GM19452 (cell line): ENCODE measurements at regions not wholly inside any gene's neighbourhood (a gene's known extent, or its start where the extent isn't known, plus 50 kb on each side); places are given as distances from the start of the nearest gene placed in this dataset.
"Not testable (repeated sequence)": the region's sequence is repeated elsewhere in the genome, so short reads cannot be mapped to it uniquely, and the experiment has no call there.

Experiments used
- ATAC-seq: cut with Tn5 transposase; IDR thresholded peaks from one replicate; pipeline ENCODE4 v1.9.1; 2021; ENCODE audit not compliant: unreplicated experiment

DNA sequence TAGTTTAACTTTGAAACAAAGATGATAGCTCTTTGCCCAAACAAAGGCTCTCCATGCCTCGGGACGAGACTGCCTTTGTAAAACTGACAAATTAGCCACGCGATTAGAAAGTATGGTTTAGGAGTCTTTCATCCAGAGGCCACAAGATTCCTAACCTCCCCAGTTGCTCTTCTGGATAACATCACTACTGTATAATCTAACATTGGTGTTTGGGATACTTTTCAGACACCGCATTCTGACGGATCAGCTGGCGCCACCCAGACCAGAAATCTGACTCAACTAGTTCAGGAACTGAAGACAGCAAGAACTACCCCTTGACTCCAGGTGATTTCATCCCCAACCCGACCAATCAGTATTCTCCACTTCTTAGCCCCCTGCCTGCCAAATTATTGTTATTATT, 98.1 kb upstream of the TEX13D start:
- no peak for ATAC-seq

DNA sequence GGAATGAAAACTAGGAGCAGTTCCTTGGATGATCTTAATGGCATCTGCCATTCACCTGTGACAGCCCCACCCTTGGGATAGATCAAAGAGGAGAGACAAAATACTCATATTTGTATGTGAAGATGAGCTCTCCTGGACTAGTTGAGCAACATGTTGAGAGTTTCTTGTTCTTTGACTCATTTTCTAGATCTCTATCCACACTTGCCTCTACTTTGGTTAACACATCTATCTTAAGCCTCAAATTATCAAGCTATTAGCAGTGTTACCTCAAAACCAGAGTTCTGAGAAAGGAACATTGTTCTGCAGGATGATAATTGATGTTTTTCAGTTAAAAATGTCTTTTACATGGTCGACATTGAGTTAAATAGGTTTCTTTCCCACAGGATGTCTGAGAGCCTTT, 94.2 kb upstream of the TEX13D start:
- no peak for ATAC-seq

DNA sequence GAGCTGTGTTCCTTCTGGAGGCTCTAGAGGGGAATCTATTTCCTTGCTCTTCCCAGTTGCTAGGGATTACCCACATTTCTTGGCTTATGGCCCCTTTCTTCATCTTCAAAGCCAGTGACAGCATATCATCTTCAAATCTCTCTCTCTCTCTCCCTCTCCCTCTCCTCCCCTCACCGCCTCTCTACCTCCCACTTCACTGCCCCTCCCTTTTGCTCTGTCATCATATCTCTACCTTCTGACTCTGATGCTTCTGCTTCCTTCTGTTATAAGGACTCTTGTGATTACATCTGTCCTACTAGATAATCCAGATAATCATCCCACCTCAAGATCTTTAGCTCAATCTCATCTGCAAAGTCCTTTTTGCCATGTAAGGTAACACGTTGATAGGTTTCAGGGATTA, 93.1 kb upstream of the TEX13D start:
- ATAC-seq = no peak

DNA sequence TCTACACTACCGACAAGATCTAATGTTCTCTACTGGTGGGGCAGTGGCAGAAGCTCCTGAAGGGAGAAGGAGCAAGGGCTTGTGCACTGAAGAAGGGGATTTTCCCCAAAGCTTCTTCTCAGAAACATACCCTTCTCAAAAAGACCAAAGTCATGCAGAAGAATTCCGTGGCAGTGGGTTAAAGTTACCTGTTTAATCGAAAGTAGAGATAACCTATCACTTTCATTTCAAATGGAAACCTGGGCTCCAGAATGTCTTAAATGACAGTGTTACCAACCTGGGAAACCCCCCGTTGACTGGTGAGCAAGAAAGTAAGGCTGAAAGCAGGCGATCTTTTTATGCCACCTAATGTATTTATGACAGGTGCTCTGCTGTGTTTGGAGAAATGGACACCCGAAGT, 92.5 kb upstream of the TEX13D start:
- peak; percentile 91 for ATAC-seq

DNA sequence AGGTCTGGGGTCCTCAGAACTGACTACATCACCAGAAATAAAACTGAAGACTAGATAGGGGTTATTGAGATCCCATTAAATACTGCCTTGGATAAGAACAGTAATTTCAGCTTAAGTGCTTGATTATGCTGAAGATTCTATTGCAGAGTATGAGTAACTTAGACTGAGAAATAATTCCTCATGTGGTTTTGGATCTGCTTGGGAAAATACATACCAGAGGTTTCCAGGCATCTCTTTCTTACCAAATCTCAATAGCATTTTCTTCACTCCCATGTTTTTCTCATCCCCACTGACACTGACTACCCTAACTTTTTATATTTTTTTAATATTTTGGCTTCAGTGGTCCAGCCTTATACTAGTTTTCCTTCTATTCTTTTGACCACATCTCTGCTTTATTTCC, 92.0 kb upstream of the TEX13D start:
- no peak for ATAC-seq

DNA sequence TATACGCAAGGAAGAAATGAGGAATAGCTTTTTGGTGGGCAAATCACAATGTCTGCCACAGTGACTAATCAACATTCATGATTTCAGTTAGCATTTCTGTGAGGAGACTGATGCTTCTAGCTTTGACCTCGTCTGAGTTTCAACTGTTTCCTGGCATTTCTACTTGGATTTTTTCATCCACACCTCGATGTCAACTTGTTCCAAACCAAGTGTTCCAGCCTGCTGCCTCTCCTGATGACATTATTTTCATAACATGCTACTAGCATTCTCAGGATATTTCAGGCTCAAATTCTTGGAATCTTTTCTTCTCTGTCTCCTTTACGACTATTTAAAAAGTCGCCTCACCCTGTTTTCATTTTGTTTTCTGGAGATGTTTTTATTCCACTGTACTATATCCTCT, 90.3 kb upstream of the TEX13D start:
- no peak for ATAC-seq

DNA sequence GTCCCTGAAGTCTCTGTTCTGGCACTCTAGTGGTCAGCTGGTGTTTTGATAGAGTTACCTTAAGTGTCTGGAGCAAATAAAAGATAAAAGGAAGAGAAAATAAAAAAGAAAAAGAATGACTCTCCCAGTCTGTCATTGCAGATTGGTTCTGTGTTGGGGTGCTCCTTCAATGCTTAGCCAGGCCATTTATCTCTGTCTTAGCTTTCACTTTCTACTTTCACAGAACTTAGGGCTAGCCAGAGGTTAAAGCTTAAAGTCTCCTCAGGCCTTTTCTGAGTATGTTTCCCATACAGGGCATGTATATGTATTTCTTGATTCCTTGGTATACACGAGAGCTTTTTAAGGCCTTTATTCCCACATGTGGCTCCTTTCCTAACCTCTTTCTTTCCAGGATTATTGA, 83.1 kb upstream of the TEX13D start:
- no peak for ATAC-seq

DNA sequence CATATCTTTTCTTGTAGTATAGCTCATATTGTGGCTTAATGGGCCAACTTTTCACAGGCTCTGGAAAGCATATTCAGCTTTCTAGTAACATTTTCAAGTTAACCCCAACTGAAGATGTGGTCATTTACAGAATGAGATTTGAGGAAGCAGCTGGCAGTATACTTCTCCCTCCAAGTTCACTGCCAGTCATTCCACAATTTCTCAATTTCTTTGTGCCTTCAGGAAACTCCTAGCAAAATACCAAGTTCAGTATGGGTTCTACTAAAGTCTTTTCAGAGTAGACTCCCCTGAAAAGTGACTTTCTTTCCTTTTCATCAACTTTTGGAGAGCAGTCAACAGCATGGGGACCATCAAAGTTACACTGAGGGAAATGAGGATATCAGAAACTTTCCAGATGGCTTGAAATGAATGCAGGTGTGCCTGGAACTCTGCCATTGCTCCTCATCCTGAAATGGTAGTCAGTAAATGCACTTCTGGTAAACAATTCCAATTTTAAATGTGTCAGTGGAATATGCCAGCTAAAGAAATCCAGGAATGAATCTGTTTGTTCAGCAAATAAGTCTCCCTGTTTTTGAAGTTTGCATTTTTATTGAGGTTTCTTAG, 81.5 kb upstream of the TEX13D start:
- no peak for ATAC-seq

DNA sequence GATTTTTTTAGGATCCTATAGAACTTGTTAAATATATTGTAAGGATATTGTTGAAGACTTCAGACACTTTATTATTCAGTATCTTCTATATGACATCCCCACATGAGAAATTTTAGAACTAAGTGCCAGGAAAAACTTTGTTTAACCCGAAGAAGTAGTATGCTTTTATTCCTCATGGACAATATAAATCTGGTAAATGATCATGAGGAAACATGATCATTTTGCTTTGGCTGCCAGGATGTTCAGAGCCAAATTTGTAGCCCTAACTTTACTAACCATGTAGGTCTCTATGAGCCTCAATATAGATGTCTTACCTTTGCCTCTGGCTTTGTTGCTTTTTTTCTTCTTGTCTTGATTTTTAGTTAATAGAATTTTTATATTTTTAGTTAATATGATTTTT, 77.8 kb upstream of the TEX13D start:
- no peak for ATAC-seq

DNA sequence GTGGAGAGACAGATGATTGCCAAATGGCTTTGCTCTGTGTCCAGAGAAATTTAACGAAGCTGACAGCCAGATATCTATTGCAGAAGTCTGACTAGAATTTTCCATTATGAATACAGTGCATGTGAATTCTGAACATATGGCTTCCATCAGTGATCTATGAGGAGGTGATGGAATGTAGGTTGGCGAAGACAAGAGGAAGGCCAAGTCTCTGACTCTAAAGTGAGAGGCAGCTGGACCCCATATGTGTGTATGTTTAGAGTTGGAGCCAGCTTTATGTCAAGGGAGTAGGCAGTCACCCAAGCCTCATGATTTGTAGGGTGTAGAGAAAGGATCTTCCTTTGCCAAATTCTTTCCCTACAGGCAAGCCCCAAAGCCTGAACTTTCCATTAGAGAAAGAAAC, 76.2 kb upstream of the TEX13D start:
- ATAC-seq = no peak

DNA sequence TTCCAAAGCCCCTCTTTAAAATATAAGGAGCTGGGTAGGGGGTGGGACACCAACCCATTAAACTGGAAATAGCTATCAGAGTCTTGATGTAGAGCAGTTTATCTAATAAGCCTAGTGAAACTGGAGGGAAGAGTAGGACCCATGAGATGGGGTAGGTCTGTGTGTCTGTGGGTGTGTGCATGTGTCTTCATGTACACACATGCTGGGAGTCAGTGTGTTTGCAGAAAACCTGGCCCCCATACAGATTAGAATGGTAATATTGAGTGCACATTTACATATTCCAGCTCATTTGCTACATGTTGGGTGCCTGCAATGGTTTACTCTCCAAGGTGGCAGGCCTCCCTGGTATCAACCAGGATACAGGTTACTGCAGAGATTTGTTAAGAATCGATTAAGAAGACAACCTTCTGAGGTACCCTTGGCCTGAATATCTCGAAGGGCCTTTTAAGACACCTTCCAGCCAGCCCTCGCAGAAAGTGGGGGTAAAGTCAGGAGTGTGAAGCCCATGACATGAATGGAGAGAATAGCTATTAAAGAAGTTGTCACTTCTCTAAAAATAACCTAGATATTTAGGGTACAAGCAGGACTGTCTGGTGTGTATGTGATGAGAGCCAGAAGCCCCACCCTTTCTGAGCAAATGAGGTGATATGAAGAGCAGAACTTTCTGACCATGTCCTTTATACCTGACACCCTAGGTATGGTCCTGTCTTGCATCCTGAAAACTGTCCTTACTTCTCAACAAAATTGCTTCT, 75.7 kb upstream of the TEX13D start:
- no peak for ATAC-seq

DNA sequence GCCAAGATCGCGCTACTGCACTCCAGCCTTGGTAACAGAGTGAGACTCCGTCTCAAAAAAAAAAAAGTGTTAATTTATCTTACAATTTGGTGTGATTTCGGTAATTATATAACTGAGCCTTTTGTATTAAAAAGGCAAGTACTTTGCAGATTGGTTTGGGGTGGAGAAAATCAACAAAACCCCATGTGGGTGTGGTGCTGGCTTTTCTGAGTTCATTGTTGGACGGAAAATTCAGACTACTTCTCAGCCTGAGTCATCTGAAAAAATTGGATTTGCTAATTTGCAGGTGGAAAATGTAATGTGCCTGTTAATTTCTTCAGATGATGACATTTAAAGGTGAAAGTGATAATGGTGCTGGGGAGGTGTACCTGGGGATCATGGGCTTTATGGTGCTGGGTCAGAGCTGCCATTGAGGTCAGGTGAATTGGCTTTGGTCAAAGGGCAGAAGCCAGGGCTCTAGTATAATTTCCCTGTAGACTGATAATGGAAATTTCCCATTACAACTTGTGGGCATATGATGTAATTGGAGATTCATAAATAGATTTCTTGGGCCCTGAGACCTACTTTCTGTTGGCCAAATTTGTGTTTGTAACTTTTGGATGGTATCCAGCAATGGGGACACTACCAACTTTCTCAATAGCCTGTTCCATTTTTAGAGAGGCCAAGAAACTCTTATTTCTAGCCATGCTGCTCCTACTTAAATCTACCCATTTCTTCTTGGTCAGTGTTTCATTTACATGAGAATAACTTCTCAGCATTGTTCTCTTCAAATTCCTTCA, 74.3 kb upstream of the TEX13D start:
- ATAC-seq = no peak

DNA sequence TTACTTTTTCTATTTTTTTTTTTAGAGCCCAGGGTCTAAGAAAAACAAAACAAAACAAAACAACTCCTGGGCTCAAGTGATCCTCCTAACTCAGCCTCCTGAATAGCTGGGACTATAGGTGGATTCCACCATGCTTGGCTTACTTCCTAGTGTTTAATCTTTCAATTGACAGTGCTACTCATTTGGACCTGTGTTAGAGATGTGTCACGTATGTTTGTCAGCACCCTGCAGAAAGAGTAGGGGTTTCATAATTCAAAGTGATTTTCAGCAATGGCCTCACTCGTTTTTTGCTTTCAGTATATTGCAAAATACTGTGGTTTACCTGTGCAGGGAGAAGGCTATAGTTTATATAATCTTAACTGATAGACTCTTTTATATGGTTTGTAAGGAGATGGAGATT, 71.6 kb upstream of the TEX13D start:
- no peak for ATAC-seq

DNA sequence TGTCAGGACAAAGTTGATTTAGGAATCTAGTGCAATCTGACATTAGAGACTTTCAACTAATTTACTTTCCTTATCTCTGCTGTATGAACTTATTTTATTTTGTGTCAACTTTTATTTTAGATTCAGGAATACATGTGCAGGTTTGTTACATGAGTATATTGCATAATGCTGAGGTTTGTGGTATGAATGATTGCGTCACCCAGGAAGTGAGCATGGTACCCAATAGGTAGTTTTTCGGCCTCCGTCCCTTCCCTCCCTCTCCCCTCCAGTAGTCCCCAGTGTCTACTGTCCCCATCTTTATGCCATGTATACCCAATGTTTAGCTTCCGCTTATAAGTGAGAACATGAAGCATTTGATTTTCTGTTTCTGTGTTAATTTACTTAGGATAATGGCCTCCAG, 68.7 kb upstream of the TEX13D start:
- ATAC-seq = no peak

DNA sequence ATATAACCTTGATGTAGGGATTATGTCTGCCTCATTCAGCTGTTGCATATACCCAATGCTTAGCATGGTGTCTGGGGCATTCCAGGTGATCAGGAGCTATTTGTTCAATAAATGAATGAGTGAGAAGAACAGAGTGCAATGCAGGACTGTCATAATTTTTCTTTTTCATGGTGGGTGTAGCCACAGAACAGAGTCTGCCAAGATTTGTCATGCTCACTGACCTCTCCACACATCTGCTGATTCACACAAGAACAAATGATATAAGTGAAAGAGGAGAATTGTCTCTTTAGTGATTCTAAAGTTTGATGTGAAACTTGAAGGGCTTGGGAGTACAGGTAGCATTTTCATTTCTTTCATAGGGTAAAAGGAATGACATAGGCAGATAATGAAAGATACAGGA, 64.4 kb upstream of the TEX13D start:
- ATAC-seq = no peak

DNA sequence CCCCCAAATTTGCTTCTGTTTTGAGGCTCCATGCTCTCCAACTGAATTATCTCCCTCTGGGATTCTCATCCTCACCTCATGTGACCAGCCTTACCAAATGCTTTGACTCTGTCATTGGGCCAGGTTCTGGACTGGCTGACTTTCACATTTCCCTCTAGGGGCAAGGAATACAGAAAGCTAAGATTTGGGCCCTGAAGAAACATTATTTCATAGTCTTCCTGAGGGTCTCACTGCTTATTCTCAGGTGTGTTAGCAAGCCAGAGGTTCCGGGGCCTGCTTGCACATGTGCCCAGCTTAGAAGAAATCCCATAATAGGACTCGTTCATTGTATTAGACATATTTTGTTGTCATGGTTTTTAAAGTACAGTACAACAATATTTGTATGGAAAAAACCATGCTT, 62.6 kb upstream of the TEX13D start:
- ATAC-seq = no peak

DNA sequence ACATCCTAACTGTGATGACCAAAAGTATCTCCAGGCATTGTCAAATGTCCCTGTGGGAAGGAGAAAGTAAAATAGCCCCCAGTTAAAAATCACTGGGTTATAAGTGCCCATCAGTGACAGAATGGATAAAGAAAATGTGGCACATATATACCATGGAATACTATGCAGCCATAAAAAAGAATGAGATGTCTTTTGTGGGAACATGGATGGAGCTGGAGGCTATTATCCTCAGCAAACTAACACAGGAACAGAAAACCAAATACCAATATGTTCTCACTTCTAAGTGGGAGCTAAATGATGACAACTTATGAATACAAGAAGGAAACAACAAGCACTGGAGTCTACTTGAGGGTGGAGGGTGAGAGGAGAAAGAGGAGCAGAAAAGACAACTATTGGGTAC, 60.9 kb upstream of the TEX13D start:
- ATAC-seq = not testable (repeated sequence)

DNA sequence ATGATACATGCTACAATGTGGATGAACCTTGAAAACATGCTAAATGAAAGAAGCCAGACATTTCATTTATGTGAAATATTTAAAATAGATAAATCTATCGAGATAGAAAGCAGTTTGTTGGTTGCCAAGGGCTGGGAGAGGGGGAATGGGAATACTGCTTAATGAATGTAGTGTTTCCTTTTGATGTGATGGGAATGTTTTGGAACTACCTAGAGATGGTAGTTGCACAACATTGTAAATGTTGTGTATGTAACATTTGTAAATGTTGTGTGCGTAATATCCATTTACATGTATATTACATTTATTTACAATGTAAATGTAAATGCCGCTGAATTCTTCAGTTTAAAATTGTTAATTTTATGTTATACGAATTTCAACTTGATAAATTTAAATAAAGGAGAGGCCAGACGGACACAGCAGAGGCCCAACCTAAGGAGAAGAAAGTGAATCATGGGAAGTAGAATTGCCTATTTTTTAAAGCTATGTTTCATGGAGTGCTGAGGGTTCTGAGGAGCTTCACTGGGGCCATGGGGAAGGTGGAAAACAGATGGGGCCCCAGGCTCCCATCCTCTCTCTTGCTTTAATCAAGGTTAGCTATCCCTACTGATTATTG, 60.0 kb upstream of the TEX13D start:
- ATAC-seq = no peak

DNA sequence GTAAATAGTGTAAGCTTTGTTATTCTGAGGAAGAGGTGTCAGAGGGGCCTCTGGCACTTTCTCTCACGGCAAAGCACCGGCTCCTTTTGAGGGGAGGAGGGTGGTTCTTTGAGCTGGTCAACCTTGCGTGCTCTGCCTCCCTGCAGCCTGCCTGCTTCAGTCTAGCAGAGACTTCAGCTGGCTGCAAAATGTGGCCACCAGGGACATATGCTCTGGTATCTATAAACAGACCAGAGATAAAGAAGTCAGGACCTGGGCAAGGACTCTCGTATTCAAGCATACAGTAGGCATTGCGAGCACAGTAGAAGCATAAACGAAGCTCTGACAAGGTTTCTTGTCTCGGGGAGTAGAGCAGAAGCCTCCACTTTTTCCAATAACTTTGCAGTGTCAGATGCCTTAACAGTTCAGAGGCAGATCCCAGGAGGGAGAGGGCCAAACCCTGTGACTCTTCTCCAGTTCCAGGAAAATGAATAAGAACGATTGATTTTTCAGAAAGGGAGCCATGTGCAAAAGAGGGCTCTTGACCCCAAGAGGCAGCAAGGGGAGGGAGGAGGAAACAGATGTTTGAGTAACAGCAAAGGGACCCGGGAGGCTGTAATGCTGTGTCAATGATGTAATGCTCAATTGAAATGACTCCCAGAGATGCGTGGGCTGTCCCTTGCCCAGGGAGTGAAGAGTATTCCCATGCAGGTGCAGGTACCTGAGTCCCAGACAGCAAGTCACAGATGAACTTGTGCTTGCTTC, 57.9 kb upstream of the TEX13D start:
- ATAC-seq = no peak

DNA sequence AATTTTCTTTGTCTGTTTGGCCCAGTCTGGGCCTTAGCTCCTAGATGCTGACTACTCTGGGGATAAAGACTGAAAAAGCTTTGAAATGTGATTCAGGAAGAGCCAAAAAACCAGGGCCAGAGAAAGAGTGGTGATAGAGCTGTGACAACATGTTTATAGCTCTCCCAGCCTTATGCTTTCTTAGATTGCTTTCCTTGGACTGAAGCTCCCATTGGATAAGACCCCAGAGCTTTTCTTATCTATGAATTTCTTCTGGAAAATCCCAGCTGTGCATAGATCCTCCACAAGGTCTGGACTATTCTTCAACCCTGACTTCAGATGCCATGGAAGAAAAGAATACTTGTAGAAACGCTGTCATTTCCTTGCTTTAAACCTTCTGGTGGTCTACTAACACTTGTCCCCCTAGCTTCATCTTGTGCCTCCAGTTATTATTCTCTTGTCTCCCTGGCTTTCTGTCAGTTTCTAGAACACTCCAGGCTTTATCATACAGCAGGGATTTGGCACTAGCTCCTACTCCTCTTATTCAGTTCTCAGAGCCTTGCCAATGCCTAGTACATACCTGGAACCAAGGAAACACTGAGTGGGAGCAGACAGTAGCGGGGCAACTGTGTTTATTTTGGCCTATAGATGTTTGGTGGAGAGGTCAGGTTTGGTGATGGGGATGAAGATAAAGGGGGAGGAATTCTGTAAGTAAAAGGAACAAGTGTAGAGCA, 57.1 kb upstream of the TEX13D start:
- ATAC-seq = no peak
